Lower leg skin (tissue), 3 donors: ENCODE measurements at regions not wholly inside any gene's neighbourhood (a gene's known extent, or its start where the extent isn't known, plus 50 kb on each side); places are given as distances from the start of the nearest gene placed in this dataset.

Experiments
- CTCF ChIP-seq, 3 donors: fragments of 450-650 bp; IDR thresholded peaks; one replicate each; pipeline ENCODE4 v1.5.1; 2016; ENCODE audit warnings: antibody characterized with exemption in 3 of 3, mild to moderate bottlenecking in 3 of 3, moderate library complexity in 2 of 3
- POLR2A ChIP-seq, 2 donors: fragments of 450-650 bp; IDR thresholded peaks; one replicate each; pipeline ENCODE4 v1.6.1; 2016 to 2017; ENCODE audit warnings: antibody characterized with exemption in 2 of 2, mild to moderate bottlenecking in 1 of 2, moderate library complexity in 1 of 2

DNA sequence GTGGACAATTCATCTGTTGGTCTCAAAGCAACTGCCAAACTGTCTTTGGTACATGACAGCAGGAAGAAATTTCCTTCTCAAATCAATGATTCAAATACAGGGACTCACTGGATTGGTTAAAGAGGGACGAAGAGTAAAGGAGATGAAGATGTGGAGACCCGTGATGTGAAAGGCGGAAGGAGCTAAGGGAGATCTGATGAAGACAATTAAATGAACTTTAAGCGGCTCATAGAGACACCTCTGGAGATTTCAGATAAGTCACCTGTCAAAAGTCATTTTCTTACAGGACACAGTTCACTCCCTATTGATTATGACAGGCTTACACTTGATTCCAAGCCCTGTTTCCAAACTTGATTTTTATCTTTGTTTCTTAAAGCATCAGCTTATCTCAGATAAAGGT is 466.3 kb downstream of the DOK5 start:
- TF ChIP-seq CTCF (IDR thresholded peaks at IDR 0.05) (no peak), POLR2A (IDR thresholded peaks at IDR 0.05) (no peak)
